ENCODE measurements at regions not wholly inside any gene's neighbourhood (a gene's known extent, or its start where the extent isn't known, plus 50 kb on each side); places are given as distances from the start of the nearest gene placed in this dataset.
"Not testable (repeated sequence)": the region's sequence is repeated elsewhere in the genome, so short reads cannot be mapped to it uniquely, and the experiment has no call there.

DNA sequence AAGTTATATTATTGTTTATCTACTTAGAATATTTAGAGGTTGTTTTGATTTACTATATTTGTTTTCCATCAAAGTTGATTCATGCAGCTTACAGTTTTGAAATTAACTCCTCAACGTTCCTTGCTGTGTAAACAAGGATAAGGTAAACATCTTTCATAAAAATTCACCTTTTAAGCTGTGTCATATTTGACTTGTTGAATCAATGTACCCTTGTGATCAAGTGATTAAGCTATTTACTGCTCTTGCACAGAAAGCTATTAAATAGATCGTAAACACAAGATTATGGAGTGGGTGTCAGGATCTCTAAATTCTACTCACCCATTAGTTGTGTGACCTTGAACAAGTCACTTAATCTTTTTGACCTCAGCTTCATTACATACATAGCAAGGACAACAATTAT, 2054.0 kb upstream of the NUDT12 start:
- DNase-seq (ENCODE audit: low spot score) = no peak

DNA sequence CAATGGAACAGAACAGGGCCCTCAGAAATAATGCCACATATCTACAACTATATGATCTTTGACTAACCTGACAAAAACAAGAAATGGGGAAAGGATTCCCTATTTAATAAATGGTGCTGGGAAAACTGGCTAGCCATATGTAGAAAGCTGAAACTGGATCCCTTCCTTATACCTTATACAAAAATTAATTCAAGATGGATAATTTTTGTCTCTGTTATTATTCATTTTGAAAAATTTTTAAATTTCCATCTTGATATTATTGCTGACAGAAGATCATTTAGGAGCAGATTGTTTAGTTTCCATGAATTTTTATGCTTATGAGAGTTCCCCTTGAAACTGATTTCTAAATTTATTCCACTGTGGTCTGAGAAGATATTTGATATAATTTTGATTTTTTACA, 2039.8 kb upstream of the NUDT12 start:
- not testable (repeated sequence) for DNase-seq (ENCODE audit: low spot score)

- DNase-seq (ENCODE audit: low spot score) = no peak
These were observed 2030.6 kb upstream of the NUDT12 start for GRCh38 chr5:105593011-105593760.

DNA sequence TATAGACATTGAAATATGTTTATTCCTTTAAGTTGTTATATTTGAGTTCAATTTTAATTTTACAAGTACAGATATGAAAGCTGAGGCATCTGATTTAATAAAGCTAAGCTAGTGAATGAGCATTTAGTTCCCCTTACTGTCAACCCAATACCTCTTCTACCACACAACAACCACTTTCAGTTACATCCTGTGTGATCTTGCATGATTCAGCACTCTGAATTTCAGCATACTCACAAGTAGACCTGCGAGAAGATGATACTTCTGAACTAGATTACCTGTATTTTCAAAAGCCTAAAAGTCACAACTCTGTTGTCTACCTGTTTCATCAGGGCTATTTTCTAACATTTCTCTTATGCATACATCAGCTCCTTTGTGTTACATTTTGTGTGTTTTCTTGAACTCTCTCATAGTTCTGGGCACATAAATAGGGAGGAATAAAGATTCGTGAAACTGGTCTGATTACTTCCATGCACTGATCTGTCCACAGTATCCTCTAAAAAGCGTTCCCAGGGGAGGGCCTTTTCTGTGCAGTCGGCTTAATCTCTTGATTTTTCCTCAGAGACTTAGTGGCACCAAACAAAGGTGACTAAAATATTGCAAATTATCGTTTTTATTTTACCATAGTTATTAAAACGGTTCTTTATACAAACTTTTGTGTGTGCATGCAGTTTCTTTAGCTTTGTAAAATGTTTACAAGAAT, 2025.5 kb upstream of the NUDT12 start:
- DNase-seq (ENCODE audit: low spot score) = no peak

GRCh38 chr5:105581988-105582690, 2019.5 kb upstream of the NUDT12 start:
- DNase-seq (ENCODE audit: low spot score) = no peak

DNA sequence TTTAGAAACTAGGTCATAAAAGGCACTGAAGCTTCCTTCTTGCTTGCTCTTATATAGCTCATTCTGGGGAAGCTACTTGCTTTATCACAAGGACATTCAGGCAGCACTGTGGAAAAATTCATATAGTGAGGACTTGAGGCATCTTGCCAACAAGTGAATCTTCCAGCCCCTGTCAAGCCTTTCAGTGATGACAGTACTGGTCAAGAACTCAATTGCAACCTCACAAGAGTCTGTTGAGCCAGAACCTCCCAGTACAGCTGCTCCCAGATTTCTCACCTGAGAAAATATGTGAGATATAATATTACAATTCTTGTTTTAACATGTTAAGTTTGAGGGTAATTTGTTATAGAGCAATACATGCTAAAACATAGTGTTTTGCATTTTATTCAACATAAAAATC, 2011.0 kb upstream of the NUDT12 start:
- DNase-seq (ENCODE audit: low spot score) = no peak

GRCh38 chr5:105565531-105565930, 2002.9 kb upstream of the NUDT12 start:
- no peak for DNase-seq (ENCODE audit: low spot score)

- no peak for DNase-seq (ENCODE audit: low spot score)
These were observed 2001.3 kb upstream of the NUDT12 start for GRCh38 chr5:105563842-105564241.

DNA sequence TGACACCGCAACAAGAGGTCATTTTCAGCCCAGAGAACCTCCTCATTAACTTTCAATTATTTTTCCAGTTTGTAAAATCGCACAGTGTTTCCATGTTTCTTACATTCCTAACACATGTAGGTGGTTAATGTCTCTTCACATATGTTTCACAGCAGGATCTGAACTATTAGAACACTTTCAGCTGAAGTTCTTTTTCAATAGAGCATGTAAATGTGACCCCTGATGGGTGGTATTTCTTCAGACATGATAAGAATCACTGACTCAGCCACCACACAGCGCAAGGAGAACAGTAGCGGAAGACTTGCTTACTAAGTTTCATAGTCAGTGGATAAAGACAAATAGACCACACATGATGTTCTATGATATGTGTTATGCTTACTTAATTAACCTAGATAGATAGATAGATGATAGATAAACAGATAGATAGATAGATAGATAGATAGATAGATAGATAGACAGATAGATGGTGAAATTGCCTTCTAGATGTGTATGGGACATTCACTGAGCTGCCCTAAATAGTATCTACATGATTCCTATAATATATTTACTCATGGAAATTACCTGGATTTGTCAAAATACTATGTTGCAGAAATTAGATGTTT, 1992.1 kb upstream of the NUDT12 start:
- DNase-seq (ENCODE audit: low spot score) = no peak

DNA sequence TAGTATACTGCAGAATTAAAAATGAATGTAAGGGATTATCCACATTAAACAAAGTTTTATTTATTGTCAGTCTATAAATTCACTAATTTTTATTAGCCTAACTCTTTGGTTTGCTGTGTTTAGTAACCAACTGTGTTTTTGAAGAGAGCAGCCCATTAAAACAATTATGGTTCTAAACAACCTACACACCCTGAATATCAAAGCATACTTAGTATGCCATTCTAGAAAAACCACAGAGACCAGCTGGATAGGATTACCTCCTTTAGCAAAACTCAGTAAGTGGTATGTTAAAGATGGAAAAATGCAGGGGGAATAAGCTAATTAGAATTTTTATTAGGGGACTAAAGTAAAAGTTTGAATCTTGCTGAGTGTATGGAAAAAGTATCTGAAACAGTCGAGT, 1981.7 kb upstream of the NUDT12 start:
- no peak for DNase-seq (ENCODE audit: low spot score)

- no peak for DNase-seq (ENCODE audit: low spot score)
These were observed 1974.1 kb upstream of the NUDT12 start for GRCh38 chr5:105536675-105537074.

- no peak for DNase-seq (ENCODE audit: low spot score)
These were observed 1968.2 kb upstream of the NUDT12 start for GRCh38 chr5:105530716-105531261.

- no peak for DNase-seq (ENCODE audit: low spot score)
These were observed 1967.3 kb upstream of the NUDT12 start for GRCh38 chr5:105529851-105530250.

DNA sequence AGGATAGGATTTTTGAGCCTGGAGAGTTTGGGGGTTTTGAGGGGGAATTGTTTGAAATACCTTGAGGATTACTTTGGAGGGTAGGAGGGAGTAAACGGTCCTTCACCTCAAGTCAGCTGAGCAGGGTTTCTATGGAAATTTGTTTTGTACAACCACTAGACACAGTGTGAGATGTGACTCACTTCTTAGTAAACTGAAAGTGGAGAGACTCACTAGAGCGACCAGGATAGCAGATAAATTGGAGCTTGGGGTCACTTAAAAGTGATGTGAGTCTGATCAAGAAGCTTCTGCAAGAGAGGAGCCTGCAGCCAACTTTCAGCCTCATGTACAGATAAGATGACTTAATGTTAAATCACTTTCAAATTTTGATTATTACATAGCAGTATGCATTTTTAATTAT, 1945.9 kb upstream of the NUDT12 start:
- DNase-seq (ENCODE audit: low spot score) = no peak

DNA sequence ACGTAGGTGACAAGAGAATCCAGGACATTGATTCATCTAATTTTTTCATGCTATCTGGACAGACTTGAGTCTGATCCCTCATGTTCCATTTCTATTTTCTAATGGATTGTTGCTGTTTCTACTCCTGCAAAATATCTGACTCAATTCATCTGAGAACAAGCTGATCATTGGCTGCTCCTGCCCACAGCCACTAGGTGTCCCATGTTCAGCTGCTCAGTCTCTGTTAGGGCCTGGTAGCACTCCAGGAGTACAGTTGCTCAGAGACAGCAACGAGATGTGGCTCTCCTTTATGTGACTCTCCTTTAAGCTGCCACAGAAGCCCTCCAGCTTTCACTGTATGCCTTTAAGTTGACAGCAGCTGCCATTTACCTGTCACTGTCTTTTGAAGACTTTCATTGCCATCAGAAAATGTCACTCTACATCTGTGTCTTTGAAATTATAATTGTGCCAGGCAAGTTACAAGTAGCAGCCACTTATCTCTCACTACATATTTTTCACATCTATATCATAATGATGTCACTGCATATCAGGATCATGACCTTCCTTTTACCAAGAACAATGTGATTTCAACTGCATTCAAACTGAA, 1944.2 kb upstream of the NUDT12 start:
- no peak for DNase-seq (ENCODE audit: low spot score)

DNA sequence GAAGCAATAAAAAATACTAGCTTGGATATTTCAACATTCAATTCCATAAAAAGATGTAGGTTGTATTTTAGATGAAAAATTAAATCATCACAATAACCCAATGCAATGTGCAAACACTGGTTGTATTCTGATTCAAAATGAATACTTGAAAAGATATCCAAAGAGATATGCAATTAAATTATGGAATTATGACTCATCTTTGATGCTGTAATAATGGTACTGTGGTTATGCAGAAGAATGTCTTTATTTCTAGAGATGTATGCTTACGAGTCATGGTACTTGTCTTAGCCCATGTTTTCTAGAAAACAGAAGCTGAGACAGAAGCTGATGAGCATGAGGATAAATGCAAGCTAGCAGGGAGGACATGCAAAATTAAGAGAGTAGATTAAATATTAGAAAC, 1941.4 kb upstream of the NUDT12 start:
- DNase-seq (ENCODE audit: low spot score) = no peak

DNA sequence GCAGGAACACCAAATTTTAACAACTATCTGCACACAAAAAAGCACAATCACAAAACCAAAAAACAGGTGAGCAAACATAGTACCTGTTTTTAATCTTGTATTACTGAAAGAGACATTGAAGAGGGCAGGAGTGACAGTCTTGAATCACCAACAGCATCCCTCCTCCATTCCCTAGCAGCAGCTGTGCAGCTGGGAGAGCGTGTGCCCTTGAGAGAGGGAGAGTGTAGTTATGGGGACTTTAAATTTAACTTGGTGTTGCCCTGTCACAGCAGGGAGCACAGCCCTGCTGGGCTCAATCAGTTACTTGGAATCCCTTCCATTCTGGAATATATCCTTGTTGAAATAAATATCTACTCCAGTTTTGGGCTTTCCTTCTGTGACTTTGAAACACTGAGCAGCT, 1938.7 kb upstream of the NUDT12 start:
- DNase-seq (ENCODE audit: low spot score) = no peak

GRCh38 chr5:105475401-105475800, 1912.8 kb upstream of the NUDT12 start:
- DNase-seq (ENCODE audit: low spot score) = no peak

GRCh38 chr5:105462377-105462776, 1899.8 kb upstream of the NUDT12 start:
- no peak for DNase-seq (ENCODE audit: low spot score)

GRCh38 chr5:105460721-105461120, 1898.1 kb upstream of the NUDT12 start:
- no peak for DNase-seq (ENCODE audit: low spot score)

DNA sequence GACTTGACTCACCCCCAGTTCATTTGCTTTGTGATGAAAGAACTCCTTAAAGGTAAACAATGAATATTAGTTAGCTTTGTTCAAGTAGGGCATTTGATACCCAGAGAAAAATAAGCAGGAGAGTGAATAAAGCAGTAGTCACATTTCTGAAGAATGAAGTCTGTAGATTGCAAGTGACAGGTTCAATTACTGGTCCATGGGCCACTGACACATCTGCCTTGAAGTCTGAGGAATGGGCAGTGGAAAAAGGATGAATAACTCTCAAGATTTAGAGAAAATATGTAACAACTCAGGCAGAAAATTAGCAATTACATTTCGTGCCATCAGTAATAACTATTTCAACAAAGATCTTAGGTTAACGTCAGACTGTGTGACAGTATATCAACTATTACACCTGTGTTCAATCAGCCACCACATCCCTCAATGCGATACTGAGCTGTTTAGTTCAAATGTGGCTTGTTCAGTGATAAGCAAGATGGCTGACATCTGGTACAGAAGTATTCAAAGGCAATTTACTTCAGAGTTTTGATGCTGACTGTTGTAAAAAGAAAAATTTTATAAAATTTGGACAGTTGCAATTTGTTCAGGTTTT, 1890.7 kb upstream of the NUDT12 start:
- no peak for DNase-seq (ENCODE audit: low spot score)
